HT-29 (cell line): ENCODE measurements at regions not wholly inside any gene's neighbourhood (a gene's known extent, or its start where the extent isn't known, plus 50 kb on each side); places are given as distances from the start of the nearest gene placed in this dataset.

Experiments
- DNase-seq: peaks from one replicate; pipeline ENCODE4 v3.0.0-alpha.2; 2015; ENCODE audit warnings: low spot score

- DNase-seq, result no peak
These were observed 687.8 kb upstream of the KLHL29 start for GRCh38 chr2:22697054-22697788.

GRCh38 chr2:22701561-22702160 lies 683.3 kb upstream of the KLHL29 start:
- no peak for DNase-seq

- no peak for DNase-seq
These were observed 681.6 kb upstream of the KLHL29 start for GRCh38 chr2:22703286-22703920.

- no peak for DNase-seq
These were observed 665.6 kb upstream of the KLHL29 start for GRCh38 chr2:22719396-22719795.

- DNase-seq, result no peak
These were observed 655.5 kb upstream of the KLHL29 start for GRCh38 chr2:22729466-22729865.

GRCh38 chr2:22734373-22735045 lies 650.5 kb upstream of the KLHL29 start:
- DNase-seq, result no peak

GRCh38 chr2:22737144-22737543 lies 647.8 kb upstream of the KLHL29 start:
- DNase-seq, result no peak

GRCh38 chr2:22741216-22741615 lies 643.8 kb upstream of the KLHL29 start:
- DNase-seq, result no peak

GRCh38 chr2:22748909-22749308 lies 636.1 kb upstream of the KLHL29 start:
- DNase-seq, result no peak

- DNase-seq, result no peak
These were observed 631.5 kb upstream of the KLHL29 start for GRCh38 chr2:22753476-22753875.

GRCh38 chr2:22756276-22757043 lies 628.5 kb upstream of the KLHL29 start:
- DNase-seq, result no peak

- no peak for DNase-seq
These were observed 615.5 kb upstream of the KLHL29 start for GRCh38 chr2:22769497-22769896.

GRCh38 chr2:22784566-22784965 lies 600.4 kb upstream of the KLHL29 start:
- DNase-seq, result no peak

- DNase-seq, result no peak
These were observed 598.2 kb upstream of the KLHL29 start for GRCh38 chr2:22786817-22787216.

- DNase-seq, result no peak
These were observed 597.2 kb upstream of the KLHL29 start for GRCh38 chr2:22787745-22788144.

GRCh38 chr2:22788749-22789327 lies 596.1 kb upstream of the KLHL29 start:
- DNase-seq, result no peak

GRCh38 chr2:22795287-22795866 lies 589.6 kb upstream of the KLHL29 start:
- no peak for DNase-seq

- DNase-seq, result no peak
These were observed 586.6 kb upstream of the KLHL29 start for GRCh38 chr2:22798386-22798785.

- DNase-seq, result no peak
These were observed 584.6 kb upstream of the KLHL29 start for GRCh38 chr2:22800412-22800811.

- DNase-seq, result no peak
These were observed 583.9 kb upstream of the KLHL29 start for GRCh38 chr2:22801071-22801470.

- no peak for DNase-seq
These were observed 583.0 kb upstream of the KLHL29 start for GRCh38 chr2:22801970-22802369.
